HG02938 (cell line): ENCODE measurements at regions not wholly inside any gene's neighbourhood (a gene's known extent, or its start where the extent isn't known, plus 50 kb on each side); places are given as distances from the start of the nearest gene placed in this dataset.

Source experiments
- ATAC-seq: cut with Tn5 transposase; IDR thresholded peaks from one replicate; pipeline ENCODE4 v1.9.1; 2021; ENCODE audit warnings: mild to moderate bottlenecking, moderate library complexity; ENCODE audit not compliant: unreplicated experiment

DNA sequence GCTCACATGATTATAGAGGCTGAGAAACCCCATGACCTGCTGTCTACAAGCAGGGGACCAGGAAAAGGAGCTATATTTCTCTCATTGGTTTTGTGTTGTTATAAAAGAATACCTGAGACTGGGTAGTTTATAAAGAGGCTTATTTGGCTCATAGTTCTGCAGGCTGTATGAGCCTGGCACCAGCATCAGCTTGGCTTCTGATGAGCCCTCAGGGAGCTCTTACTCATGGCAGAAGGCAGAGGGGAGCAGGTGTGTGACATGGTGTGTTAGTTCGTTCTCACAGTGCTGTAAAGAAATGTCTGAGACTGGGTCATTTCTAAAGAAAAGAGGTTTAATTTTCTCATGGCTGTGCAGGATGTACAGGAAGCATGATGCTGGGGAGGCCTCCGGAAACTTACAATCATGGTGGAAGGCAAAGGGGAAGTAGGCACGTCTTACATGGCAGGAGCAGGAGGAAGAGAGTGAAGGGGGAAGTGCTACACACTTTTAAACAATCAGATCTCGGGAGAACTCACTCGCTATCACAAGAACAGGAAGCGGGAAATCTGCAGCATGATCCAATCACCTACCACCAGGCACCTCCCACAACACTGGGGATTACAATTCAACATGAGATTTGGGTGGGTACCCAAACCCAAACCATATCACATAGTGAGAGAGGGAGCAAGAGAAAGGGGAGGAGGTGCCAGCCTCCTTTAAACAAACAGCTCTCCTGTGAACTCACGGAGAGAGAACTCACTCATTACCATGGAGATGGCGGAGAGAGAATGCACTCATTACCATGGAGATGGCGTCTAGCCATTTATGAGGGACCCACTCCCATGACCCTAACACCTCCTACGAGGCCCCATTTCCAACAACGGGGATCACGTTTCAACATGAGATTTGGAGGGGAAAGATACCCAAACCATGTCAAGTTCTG is 133.4 kb downstream of the JCAD start:
- no peak for ATAC-seq

DNA sequence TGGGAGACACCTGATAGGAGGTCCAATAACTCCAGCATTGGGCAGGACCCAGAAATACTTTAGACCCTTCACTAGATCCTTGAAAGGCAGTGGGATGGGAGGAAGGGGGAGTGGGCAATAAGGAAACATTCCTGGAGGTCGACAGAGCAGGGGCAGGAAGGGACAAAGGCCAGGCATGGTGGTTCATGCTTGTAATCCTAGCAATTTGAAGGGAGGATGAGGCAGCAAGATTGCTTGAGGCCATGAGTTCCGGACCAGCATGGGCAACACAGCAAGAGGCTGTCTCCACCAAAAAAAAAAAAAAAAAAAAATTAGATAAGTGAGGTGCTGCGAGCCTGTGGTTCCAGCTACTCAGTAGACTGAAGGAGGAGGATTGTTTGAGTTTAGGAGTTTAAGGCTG is 134.9 kb downstream of the JCAD start:
- ATAC-seq: no peak

DNA sequence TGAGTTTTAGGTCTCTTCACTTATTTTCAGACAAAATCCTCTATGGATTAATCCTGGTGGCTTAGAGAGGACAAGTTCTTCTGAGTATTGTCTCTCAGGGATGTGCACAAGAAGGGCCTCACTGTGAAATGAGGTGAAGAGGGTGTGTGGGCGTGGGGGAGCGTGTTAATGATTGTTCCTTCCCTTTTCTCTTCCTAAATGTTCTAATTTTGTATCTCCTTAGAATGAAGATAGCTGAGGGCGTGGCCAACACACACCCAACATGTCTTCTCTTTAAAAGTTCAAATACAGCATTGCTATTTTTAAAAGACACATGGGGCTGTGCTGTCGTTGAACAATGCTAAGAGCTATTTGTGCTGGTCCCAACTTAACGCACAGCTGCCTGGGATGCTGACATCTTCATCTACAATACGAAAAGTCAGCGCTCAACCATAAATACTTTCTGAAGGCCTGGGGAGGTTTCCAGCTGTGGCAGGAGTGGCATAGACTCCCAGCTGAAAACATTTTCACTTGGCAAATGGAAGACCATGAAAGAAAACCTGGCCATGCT is 135.9 kb downstream of the JCAD start:
- no peak for ATAC-seq

DNA sequence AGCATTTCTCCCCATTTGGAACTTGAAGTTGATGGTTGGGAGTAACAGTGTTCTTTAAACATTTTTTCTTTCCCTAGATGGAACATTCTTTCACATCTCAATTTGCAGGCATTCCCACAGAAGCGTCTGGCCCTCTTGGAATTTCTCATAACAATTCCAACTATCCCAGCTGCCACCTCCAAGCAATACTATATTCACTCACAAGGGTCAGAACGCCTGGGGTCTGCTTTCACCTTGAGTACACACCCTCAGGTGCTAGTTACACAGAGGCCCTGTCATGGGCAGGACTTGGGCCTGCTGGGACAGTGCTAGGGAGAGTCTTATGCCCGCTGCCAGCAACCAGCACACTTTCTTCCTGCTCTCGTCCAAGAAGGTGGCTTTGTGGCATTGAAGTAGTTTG is 136.5 kb downstream of the JCAD start:
- ATAC-seq: no peak

DNA sequence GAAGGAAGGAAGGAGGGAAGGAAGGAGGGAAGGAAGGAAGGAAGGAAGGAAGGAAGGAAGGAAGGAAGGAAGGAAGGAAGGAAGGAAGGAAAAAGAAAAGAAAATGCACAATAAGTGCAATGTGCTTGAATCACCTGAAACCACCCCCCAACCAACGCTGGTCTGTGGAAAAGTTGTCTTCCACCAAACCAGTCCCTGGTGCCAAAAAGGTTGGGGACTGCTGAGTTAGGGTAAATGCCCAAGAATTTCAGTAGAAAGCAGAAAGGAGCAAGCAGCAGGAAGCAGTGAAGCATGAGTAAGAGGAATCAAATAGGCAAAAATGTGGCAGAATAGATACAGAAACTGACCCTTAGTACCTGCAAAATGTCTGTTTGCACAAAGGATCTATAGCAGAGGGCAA is 137.2 kb downstream of the JCAD start:
- no peak for ATAC-seq

DNA sequence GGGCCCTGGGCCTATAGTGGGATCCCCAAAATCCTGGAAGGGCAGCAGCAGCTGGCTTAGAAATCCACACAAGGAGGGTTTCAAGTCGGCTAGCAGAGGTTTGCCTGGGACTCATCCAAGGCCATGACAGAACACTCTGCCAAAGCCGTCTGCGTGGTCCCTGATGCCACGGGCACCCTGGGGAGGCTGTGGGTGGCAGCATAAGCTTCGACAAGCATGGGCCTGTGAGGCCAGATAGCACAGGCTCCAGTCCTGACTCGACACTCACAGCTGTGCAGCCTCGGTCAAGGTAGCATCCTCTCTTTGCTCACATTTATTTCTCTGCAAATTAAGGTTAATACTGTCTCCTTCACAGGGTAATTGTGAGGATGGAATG is 138.3 kb downstream of the JCAD start:
- ATAC-seq: no peak

DNA sequence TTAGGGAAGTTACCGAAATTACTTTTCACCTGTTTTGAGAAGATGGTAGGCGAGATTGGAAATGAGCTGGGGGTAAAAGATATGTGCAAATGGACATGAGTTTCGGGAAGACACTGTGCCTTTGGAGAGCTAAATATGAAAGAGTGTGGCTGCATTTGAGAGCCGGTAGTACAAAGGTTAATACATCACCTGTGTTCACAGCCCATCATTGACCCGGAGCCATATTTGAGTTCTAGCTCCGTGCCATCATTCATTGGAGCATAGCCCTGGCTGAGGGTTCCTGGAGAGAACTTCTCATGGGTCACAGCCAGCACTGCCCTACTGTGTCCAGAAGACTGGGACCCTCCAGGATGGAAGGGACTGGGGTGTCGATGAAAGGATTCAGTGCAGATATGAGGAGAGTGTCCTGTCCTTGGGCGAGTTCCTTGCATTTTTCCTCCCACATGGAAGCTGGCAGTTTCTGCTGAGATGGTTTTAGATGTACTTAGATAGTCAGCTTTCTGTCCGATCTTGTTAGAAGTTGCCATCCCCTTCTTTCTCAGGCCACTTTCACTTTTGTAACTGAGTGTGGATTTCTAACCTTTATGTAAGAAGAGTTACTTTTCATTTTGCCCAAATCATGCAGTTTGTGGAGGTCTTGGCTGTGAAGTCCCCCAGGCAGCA is 138.8 kb downstream of the JCAD start:
- no peak for ATAC-seq

DNA sequence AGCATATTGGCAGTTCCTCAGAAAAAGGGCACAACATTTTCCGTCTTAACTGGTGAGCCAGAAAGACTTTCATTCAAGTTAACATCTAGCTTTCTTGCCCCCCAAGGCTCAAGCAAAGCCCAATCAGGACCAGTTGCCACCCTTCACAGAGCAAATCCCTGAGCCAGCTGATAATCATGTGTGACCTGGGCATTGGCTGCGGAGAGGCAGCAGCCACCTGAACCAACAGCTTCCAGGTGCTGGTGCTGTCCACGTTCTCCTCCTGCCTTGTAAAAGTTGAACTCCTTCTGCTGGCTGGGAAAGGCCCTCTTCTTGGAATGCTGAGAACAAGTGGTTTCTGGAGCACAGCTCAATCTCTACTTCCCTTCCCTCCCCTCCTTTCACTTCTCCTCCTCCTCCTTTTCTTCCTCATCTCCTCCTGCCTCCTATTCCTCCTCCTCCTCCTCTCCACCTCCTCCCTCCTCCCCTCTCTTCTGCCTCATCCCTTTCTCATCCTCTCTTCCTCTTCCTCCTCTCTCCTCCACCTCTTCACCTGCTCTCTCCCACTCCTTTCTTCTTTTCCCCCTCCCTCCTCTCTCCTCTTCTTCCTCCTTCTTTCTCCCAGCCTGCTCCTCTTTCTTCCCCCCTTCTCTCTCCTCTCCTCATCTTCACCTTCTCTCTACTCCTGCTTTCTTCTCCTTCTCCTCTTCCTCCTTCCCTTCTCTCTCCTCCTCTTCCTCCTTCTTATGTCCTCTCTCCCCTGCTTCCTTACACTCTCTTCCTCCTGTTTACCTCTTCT is 140.6 kb downstream of the JCAD start:
- ATAC-seq: no peak

DNA sequence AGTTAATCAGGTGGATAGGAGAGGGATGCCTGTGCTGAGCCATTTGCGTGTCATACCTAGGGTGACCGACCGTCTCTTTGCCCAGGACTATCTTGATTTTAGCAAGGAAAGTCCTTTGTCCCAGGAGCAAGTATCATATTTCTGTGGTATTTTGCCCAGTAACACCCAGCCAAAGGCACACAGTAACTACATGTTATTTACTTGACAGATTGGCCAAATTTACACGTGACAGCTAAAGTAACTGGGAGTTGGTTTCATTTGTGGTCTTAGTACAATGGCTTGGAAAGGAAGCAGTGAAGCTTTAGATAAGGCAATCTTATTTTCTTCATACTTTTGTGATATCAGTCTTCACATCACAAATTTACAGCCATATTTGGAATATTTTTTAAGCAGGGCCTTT is 142.1 kb downstream of the JCAD start:
- ATAC-seq: no peak

DNA sequence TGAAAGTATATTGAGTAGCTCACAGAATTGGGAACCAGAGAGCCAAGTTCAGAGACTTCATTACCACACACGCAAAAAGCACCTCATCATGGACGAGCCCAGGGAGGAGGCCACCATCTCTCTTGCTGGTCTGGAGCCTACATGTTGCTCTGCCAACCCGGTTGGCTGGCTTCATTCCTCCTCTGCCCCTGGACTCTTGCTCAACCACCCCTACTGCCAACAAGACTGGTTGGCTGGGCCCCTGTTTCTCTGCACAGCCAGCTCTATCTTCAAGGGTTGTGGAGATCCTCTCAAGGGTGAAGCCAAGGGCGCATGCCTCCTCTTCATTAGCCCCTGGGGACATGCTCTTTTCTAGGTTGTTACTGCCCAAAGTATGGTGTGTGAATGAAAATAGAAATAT is 142.7 kb downstream of the JCAD start:
- no peak for ATAC-seq

DNA sequence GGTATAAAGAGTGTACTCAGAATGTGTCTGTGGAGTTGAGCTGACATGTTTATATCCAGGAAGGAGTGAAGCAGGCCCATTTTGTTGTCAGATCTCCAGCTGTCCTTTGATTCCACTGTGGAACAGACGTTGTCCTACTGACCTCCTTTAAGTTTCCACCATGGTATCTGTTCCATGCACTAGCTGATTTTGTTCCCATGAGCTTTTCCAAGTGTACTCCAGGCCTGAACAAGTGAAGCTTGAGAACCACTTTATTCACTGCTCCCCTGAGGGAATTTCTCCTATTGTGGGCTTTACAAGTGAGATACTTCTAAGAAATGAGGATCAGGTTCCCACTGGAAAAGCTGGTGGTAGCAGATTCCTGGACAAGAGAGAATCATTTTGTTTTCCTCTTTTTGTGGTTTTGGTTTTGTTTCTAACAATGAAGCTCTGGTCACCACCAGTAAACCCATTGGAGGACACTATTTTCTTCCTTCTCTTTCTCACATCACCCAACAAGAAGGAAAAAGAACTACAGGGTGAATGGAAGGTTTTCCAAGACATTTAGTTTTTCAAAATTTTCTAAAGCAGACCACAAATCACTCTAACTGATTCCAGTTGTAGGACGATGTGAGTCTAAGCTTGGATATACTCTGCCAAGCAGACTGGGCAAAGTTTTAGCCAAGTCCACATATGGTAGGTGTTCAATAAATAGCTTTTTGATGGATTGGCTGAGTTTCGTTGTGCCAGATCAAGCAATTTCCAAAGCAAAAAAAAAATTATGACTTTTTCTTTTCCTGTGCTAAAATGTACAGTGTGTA is 144.2 kb downstream of the JCAD start:
- ATAC-seq: no peak

DNA sequence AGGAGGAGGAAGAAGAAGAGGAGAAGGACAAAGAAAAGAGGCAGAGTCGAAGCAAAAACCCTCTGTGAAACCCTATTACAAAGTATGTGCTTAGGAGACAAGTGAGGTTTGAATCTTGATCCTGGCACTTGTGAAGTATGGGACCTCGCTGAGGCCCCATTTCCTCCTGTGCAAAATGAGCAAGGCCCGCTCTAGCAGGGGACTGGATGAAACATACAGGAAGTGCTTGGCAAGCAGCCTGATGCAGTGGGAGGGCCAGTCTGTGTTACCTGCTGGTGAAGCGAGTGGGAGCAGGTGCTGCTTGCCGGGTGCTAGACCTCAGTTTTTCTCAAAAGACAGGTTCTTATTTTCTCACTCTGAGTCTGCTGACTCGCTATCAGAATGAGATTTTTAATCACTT is 150.4 kb downstream of the JCAD start:
- no peak for ATAC-seq

DNA sequence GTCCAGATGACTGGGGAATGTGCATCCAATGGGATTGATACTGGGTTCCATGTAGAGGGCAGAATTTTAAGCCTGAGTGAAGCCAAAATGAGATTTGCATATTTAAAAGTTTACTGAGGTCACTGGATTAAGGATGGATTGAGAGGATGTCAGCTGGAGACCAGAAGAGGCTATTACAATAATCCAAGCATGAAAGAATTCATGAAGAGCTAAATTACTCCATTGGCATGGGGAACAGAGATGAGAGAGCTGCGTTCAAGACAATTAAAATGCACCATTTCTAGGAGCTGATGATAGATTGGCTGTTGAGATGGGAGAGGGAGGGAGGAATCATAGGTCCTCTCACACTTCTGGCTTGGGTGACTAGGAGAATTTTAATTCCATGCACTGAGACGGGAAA is 158.5 kb downstream of the JCAD start:
- ATAC-seq: no peak

DNA sequence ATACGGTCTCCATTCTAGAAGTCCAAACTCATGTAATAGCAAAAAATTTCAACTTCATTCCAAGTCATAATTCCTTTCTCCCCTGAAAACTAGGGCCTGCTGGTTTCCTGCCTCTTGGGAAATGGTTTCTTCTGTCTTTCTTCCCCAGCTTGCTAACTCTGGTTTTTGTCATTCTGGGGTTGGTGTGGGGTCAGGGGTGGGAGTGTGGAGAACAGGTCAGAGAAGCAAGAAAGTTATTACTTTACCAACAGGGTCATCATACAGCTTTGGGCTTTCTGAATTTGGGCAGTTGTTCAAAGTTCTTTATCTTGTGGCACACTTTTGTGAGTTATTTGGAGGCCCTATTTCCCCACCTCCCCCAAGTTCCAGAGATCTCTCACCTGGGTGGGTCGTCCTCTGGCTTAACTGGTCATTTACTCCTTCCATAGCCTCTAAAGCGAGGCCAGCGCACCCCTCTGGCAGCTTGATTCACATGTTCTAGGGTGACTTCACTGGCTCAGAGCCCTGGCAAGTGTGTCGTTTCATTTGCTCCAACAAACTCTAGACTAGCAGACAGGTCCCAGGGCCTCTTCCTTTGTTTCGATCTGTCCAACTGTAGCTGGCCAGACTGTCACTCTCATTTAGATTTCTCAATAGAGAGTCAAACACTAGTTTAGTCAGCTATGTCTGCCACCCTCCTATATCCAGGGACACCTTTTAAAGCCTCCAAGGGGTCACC is 161.2 kb downstream of the JCAD start:
- ATAC-seq: no peak

DNA sequence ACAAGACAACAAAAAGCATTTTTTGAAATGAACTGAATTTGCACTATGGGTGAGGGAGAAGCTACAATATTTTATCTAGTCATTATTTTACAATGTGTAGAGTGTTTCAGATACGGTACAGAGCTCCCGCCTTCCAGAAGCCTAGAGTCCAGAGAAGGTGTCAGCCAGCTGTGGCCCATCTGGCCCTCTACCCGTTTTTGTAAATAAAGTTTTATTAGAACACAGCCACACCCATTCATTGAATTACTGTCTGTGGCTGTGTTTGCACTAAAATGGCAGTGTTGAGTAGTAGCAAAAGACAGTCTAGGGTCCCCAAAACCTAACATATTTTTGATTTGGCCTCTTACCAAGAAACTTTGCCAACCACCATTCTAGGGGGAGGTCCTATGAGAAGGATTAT is 162.0 kb downstream of the JCAD start:
- ATAC-seq: no peak

DNA sequence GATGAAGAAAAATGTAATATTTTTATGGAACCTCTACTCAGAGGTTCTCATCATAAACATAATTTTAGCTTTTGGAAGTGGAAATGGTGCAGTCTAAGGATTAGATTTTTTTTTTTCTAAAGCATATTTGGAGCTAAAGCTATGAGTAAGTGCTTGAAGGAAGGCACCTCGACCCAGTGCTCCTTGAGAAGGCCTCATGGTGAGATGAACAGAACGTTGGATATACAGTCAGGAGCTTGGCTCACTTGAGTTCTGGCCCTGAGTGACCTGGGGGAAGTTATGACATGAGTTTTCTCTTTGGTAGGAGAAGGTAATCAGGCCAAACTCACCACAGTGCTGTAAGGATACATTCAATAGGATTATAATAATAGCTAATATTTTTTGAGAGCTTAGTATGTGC is 163.3 kb downstream of the JCAD start:
- ATAC-seq: no peak

DNA sequence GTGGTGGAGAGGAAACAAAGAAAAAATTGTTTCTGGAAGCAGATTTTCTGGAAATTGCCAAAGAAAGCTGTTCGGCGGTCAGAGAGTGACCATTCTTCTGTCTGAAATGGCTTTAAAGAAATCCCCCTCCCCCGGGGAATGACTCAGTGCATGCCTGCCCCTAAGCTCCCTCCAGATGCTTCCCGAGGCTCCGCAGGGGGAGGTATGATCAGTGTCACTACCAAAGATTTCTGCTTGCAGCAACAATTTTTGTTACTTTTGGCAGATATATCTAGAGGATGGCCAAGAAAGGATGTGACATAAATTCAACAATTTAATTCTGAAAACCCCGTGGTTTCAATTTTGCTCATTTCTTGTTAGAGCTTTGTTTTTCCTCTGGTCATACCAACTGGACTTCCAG is 163.9 kb downstream of the JCAD start:
- ATAC-seq: no peak

DNA sequence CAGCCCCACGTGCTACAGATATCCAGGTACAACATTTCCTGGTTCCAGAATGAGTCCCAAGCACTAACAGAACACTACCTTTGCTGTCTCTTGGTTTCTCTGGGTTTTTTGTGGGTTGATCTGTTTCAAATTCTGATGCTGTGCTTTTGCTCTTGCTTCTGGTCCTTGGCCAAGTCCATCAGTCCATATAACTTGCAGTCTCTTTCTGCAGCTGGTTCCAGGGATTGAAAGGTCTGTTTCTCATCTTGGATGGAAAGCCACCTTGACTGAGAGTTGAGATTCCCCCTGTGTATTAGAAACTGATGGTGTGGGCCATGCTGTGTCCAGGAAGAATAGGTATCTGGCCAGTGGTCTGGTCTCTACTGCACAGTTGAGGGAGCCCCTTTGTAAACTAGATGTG is 171.1 kb downstream of the JCAD start:
- ATAC-seq: no peak

DNA sequence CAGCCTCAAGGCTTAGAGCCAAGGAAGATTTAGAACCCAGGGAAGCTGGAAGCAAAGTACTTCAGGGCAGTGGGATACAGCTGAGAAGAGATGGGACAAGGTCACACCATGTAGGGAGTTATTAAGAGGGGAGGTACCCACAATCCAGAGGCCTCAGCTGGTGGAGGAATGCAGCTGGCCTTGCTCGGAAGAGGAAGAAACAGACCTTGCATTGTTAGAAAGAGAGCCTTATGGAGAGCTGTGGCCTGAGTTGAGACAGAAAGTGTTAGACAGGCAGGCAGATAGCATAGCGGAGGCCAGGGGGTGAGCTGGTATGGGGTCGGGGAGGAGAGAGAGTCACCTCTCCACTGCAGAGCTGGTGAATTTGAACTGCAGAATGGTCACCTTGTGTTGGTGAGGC is 173.1 kb downstream of the JCAD start:
- no peak for ATAC-seq

DNA sequence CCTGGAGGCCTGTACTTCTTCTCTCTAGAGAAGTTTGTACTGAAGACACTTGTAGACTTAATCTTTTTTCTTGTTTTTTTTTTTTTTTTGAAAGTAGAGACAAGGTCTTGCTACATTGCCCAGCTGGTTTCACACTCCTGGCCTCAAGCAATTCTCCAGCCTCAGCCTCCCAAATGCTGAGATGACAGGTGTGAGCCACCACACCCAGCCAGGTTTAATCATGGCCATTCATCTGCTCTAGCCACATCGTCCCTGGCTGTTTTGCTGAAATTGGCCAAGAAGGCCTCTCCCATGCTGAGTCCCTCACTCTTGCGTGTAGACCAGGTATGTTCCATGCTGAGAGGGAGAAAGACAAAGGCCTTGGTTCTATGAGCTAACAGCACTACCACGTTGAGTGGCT is 176.2 kb downstream of the JCAD start:
- no peak for ATAC-seq
